ENCODE measurements at regions not wholly inside any gene's neighbourhood (a gene's known extent, or its start where the extent isn't known, plus 50 kb on each side); places are given as distances from the start of the nearest gene placed in this dataset.

- H3K36me3 ChIP-seq (ENCODE audit: control insufficient read depth in 4 of 4, insufficient read depth in 4 of 4, low read length in 3 of 4) = no peaks in the 10 kb centered on the region
- H3K27ac ChIP-seq (ENCODE audit: insufficient read depth in 1 of 2, low read depth in 1 of 2, low read length in 2 of 2, poor library complexity in 1 of 2, severe bottlenecking in 2 of 2) = no peak overlapping the region
- POLR2A ChIA-PET = no interaction called here
- no peak overlapping the region for H3K4me3 ChIP-seq (ENCODE audit: control insufficient read depth in 1 of 7, extremely low read depth in 1 of 7, insufficient read depth in 4 of 7, low read depth in 2 of 7, low read length in 6 of 7)
- no peak for DNase-seq
- no peaks in the 10 kb centered on the region for H3K27me3 ChIP-seq (replicated peaks in 2 of 5; ENCODE audit: control insufficient read depth in 4 of 5, insufficient read depth in 5 of 5, low read length in 4 of 5)
- CTCF ChIA-PET = interaction anchor here (1.1 kb wide), 1 partner anchor 21 kb away, joined by 3 read pairs; no protein-coding TSS in a partner anchor
- H3K9me3 ChIP-seq (ENCODE audit: control extremely low read depth in 1 of 5, control insufficient read depth in 4 of 5, insufficient read depth in 2 of 5, low read depth in 1 of 5, low read length in 4 of 5) = peaks cover 0 to 3% (median 3%) of the 10 kb centered on the region in 5 experiments
- no peaks in the 10 kb centered on the region for H3K4me1 ChIP-seq (ENCODE audit: control extremely low read depth in 1 of 4, control insufficient read depth in 4 of 4, insufficient read depth in 4 of 4, low read length in 3 of 4)
- WGBS (ENCODE audit: insufficient coverage) = 98% methylated on average over 3 of the region's 5 CpGs
Observed at GRCh38 chr1:60598041-60598910, 484.1 kb upstream of the NFIA start.

DNA sequence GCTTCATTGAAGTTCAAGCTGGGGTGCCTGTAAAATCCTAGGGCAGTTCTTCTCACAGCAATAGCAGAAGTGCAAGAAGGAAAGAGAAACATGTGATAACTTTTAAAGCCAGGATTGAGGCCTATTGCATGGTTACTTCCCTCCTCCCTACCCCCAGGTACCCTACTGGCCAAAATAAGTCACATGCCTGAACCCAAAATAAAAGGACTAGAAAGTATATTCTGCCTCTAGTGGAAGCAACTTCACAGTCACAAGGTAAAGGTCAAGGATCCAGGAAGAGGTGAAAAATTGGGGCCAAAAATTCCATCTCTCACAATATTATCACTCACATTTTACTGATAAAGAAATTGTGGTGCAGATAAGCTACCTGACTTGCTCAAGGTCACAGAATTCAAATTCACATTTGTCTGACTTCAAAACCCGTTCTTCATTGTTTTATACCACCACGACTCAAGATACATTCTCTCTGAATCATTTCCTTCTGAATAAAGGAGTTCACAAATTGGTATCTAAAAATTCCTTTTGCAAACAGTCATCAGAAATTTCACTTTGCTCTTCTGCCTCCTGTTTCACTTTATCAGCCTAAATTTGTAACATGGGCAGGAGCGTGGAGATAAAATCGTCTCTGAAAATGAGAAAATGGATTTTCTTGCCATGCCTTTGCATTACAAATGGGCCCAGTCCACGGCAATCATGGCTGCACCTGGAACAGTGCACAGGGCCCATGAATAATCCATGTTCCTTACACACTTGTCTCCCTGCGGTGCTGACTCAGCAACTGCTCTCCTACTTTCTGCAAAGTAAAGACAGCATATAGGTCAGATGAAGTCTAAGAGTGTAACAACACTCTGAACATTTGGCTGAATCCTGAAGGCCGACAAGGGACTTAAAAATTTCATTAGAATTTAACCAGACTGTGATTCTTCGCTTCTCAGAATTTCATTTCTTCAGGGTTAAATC is 485.3 kb upstream of the NFIA start:
- POLR2A ChIA-PET = no interaction called here
- no peak for DNase-seq
- Histone ChIP-seq H3K27me3 (replicated peaks in 2 of 5; ENCODE audit: control insufficient read depth in 4 of 5, insufficient read depth in 5 of 5, low read length in 4 of 5) (no peaks in the 10 kb centered on the region), H3K4me3 (ENCODE audit: control insufficient read depth in 1 of 7, extremely low read depth in 1 of 7, insufficient read depth in 4 of 7, low read depth in 2 of 7, low read length in 6 of 7) (no peak overlapping the region), H3K36me3 (ENCODE audit: control insufficient read depth in 4 of 4, insufficient read depth in 4 of 4, low read length in 3 of 4) (no peaks in the 10 kb centered on the region), H3K4me1 (ENCODE audit: control extremely low read depth in 1 of 4, control insufficient read depth in 4 of 4, insufficient read depth in 4 of 4, low read length in 3 of 4) (no peaks in the 10 kb centered on the region), H3K27ac (ENCODE audit: insufficient read depth in 1 of 2, low read depth in 1 of 2, low read length in 2 of 2, poor library complexity in 1 of 2, severe bottlenecking in 2 of 2) (no peak overlapping the region), H3K9me3 (ENCODE audit: control extremely low read depth in 1 of 5, control insufficient read depth in 4 of 5, insufficient read depth in 2 of 5, low read depth in 1 of 5, low read length in 4 of 5) (peaks cover 0 to 3% (median 0%) of the 10 kb centered on the region in 5 experiments)
- WGBS (ENCODE audit: insufficient coverage) = 83% methylated on average over 6 of the region's 8 CpGs
- CTCF ChIA-PET = interaction anchor here (0.7 to 1.1 kb wide), 2 partner anchors 22 to 132 kb away, joined by 3 to 4 read pairs; no protein-coding TSS in a partner anchor

GRCh38 chr1:60591583-60591982 is 490.8 kb upstream of the NFIA start:
- H3K4me3 ChIP-seq (ENCODE audit: control insufficient read depth in 1 of 7, extremely low read depth in 1 of 7, insufficient read depth in 4 of 7, low read depth in 2 of 7, low read length in 6 of 7) = no peak overlapping the region
- POLR2A ChIA-PET = no interaction called here
- CTCF ChIA-PET = no interaction called here
- no peaks in the 10 kb centered on the region for H3K27me3 ChIP-seq (replicated peaks in 2 of 5; ENCODE audit: control insufficient read depth in 4 of 5, insufficient read depth in 5 of 5, low read length in 4 of 5)
- no peaks in the 10 kb centered on the region for H3K36me3 ChIP-seq (ENCODE audit: control insufficient read depth in 4 of 4, insufficient read depth in 4 of 4, low read length in 3 of 4)
- peaks cover 0 to 3% (median 0%) of the 10 kb centered on the region in 4 experiments for H3K4me1 ChIP-seq (ENCODE audit: control extremely low read depth in 1 of 4, control insufficient read depth in 4 of 4, insufficient read depth in 4 of 4, low read length in 3 of 4)
- no peak for DNase-seq
- WGBS (ENCODE audit: insufficient coverage) = no CpG with 5 or more reads among the region's 1 CpG
- H3K27ac ChIP-seq (ENCODE audit: insufficient read depth in 1 of 2, low read depth in 1 of 2, low read length in 2 of 2, poor library complexity in 1 of 2, severe bottlenecking in 2 of 2) = no peak overlapping the region
- peaks cover 0 to 3% (median 0%) of the 10 kb centered on the region in 5 experiments for H3K9me3 ChIP-seq (ENCODE audit: control extremely low read depth in 1 of 5, control insufficient read depth in 4 of 5, insufficient read depth in 2 of 5, low read depth in 1 of 5, low read length in 4 of 5)

DNA sequence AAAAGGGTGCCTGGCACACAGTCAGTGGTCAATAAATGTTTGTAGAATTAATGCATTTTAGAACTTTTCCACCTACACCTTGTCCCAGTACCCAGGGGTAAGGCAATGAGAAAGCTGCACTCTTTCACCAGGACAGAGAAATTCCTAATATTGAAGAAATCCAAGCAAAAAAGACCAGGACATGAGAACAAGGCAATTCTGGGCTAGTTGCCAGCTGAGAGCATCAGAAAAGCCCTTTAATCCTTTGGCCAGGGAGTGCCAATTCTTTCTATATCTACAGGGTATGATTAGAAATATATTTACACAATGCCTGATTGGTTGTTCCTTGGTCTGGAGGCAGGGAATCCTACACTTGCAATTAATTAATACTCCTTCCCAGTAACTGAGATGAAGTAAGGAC is 492.4 kb upstream of the NFIA start:
- Histone ChIP-seq H3K27me3 (replicated peaks in 2 of 5; ENCODE audit: control insufficient read depth in 4 of 5, insufficient read depth in 5 of 5, low read length in 4 of 5) (no peaks in the 10 kb centered on the region), H3K4me1 (ENCODE audit: control extremely low read depth in 1 of 4, control insufficient read depth in 4 of 4, insufficient read depth in 4 of 4, low read length in 3 of 4) (peaks cover 0 to 3% (median 0%) of the 10 kb centered on the region in 4 experiments), H3K9me3 (ENCODE audit: control extremely low read depth in 1 of 5, control insufficient read depth in 4 of 5, insufficient read depth in 2 of 5, low read depth in 1 of 5, low read length in 4 of 5) (peaks cover 0 to 6% (median 0%) of the 10 kb centered on the region in 5 experiments), H3K27ac (ENCODE audit: insufficient read depth in 1 of 2, low read depth in 1 of 2, low read length in 2 of 2, poor library complexity in 1 of 2, severe bottlenecking in 2 of 2) (no peak overlapping the region), H3K36me3 (ENCODE audit: control insufficient read depth in 4 of 4, insufficient read depth in 4 of 4, low read length in 3 of 4) (no peaks in the 10 kb centered on the region), H3K4me3 (ENCODE audit: control insufficient read depth in 1 of 7, extremely low read depth in 1 of 7, insufficient read depth in 4 of 7, low read depth in 2 of 7, low read length in 6 of 7) (no peak overlapping the region)
- CTCF ChIA-PET = no interaction called here
- POLR2A ChIA-PET = no interaction called here
- no peak for DNase-seq

DNA sequence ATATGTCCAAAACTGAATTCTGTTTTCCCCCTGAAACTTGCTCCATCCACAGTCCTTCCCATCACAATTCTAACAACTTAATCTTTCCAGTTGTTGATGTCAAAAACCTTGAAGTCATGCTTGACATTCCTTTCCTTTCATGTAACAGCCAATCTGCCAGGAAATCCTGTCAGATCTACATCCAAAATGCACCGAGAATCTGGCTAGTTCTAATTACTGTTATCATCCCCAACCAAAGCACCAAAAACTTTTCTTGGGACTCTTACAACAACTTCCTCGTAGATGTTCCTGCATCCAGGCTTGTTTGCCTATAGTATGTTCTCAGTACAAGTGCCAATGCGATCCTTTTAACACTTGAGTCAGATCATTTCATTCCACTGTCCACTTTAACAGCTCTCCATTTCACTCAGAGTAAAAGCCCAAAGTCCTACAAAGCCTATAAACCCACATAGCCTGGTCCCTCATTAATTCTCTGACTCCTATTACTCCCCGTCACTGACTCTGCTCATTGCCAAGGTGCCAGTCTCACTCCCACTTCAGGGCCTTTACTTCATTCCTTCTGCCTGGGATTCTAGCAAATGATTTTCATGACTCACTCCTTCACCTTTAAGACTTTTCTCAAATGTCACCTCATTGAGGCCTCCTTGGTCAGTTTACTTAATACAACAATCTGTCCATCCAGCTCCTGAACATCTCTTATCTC is 493.2 kb upstream of the NFIA start:
- Histone ChIP-seq H3K27ac (ENCODE audit: insufficient read depth in 1 of 2, low read depth in 1 of 2, low read length in 2 of 2, poor library complexity in 1 of 2, severe bottlenecking in 2 of 2) (no peak overlapping the region), H3K27me3 (replicated peaks in 2 of 5; ENCODE audit: control insufficient read depth in 4 of 5, insufficient read depth in 5 of 5, low read length in 4 of 5) (no peaks in the 10 kb centered on the region), H3K4me1 (ENCODE audit: control extremely low read depth in 1 of 4, control insufficient read depth in 4 of 4, insufficient read depth in 4 of 4, low read length in 3 of 4) (peaks cover 0 to 3% (median 0%) of the 10 kb centered on the region in 4 experiments), H3K4me3 (ENCODE audit: control insufficient read depth in 1 of 7, extremely low read depth in 1 of 7, insufficient read depth in 4 of 7, low read depth in 2 of 7, low read length in 6 of 7) (no peak overlapping the region), H3K36me3 (ENCODE audit: control insufficient read depth in 4 of 4, insufficient read depth in 4 of 4, low read length in 3 of 4) (no peaks in the 10 kb centered on the region), H3K9me3 (ENCODE audit: control extremely low read depth in 1 of 5, control insufficient read depth in 4 of 5, insufficient read depth in 2 of 5, low read depth in 1 of 5, low read length in 4 of 5) (peaks cover 0 to 12% (median 2%) of the 10 kb centered on the region in 5 experiments)
- CTCF ChIA-PET = no interaction called here
- POLR2A ChIA-PET = no interaction called here
- 71% methylated on average over 3 of the region's 4 CpGs for WGBS (ENCODE audit: insufficient coverage)
- DNase-seq = no peak

- Histone ChIP-seq H3K4me3 (ENCODE audit: control insufficient read depth in 1 of 7, extremely low read depth in 1 of 7, insufficient read depth in 4 of 7, low read depth in 2 of 7, low read length in 6 of 7) (no peak overlapping the region), H3K4me1 (ENCODE audit: control extremely low read depth in 1 of 4, control insufficient read depth in 4 of 4, insufficient read depth in 4 of 4, low read length in 3 of 4) (peaks cover 0 to 15% (median 1%) of the 10 kb centered on the region in 4 experiments), H3K27ac (ENCODE audit: insufficient read depth in 1 of 2, low read depth in 1 of 2, low read length in 2 of 2, poor library complexity in 1 of 2, severe bottlenecking in 2 of 2) (no peak overlapping the region), H3K36me3 (ENCODE audit: control insufficient read depth in 4 of 4, insufficient read depth in 4 of 4, low read length in 3 of 4) (no peaks in the 10 kb centered on the region), H3K9me3 (ENCODE audit: control extremely low read depth in 1 of 5, control insufficient read depth in 4 of 5, insufficient read depth in 2 of 5, low read depth in 1 of 5, low read length in 4 of 5) (peaks cover 0 to 19% (median 2%) of the 10 kb centered on the region in 5 experiments), H3K27me3 (replicated peaks in 2 of 5; ENCODE audit: control insufficient read depth in 4 of 5, insufficient read depth in 5 of 5, low read length in 4 of 5) (no peaks in the 10 kb centered on the region)
- ChIA-PET CTCF (interaction anchor here (1.6 kb wide), 1 partner anchor 9 kb away, joined by 3 read pairs; no protein-coding TSS in a partner anchor), POLR2A (no interaction called here)
- no CpG with 5 or more reads among the region's 2 CpGs for WGBS (ENCODE audit: insufficient coverage)
- no peak for DNase-seq
Observed at GRCh38 chr1:60584371-60584770, 498.0 kb upstream of the NFIA start.
